CD4-positive, alpha-beta T cell treated with Interleukin-2 at 100 ng/mL for 4 hours (primary cell): ENCODE measurements at regions not wholly inside any gene's neighbourhood (a gene's known extent, or its start where the extent isn't known, plus 50 kb on each side); places are given as distances from the start of the nearest gene placed in this dataset.

Source experiments
- DNase-seq: peaks from one replicate; pipeline ENCODE4 v3.0.0-alpha.2; 2020; ENCODE audit warnings: low spot score

DNA sequence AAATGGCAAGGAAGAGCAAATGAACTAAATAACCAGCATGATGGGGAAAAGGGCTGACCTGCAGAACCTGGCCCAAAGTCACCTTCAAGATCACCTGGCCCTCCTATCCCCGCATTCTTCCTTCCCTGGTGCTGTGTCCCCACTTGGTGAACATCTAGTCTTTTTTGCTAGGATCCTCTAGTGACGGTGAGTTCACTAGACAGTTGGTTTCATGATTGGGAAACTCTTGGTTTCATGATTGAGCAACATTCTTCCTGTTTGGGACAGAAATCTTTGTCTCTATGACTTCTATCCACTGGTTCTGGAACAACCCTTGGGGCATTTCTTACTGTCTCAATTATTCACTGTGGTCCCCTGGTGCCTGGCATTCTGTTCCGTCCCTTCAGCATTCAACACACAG is 50.2 kb upstream of the DAB2IP start:
- no peak for DNase-seq
